ENCODE measurements at regions not wholly inside any gene's neighbourhood (a gene's known extent, or its start where the extent isn't known, plus 50 kb on each side); places are given as distances from the start of the nearest gene placed in this dataset.

DNA sequence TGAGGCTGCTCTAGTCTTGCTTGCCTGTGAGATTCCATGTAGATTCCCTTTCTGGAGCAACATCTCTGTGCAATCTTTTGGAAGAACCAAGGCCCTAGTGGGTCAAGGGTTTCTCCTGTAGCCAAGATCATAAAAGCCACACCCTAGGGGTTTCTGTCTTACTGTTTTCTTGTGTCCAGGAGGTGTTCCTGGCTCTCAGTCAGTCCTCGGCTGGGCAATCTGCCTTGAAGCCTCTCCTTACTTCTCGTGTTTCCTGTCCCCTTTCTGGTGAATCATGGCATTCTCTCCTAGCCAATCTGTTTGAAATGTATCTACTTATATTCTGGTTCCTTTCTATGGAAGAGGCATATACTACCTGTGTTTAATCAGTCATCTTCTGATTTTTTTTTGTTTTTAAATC is 484.8 kb upstream of the UBE2E3 start:
- no peak for DNase-seq (ENCODE audit: extremely low read depth, low read depth)

DNA sequence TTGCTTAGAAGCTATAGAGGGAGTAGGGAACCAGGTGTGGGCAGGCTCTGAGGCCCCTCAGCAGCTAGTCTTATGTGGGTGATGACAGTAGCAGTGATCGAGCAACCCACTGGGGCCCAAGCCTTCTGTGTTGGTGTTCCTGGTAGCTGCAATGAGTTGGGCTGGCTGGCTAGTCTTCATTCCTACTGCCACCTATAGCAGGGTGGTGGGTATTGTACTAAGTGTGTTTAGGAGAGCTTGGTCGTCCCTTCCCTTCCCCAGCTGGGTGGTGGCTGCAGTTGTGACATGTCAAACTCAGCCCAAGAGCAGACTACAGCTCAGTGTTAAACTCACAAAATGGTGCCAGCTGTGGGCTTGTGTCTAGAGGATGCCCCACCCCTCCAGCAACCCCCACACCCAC is 486.1 kb upstream of the UBE2E3 start:
- DNase-seq (ENCODE audit: extremely low read depth, low read depth): no peak

DNA sequence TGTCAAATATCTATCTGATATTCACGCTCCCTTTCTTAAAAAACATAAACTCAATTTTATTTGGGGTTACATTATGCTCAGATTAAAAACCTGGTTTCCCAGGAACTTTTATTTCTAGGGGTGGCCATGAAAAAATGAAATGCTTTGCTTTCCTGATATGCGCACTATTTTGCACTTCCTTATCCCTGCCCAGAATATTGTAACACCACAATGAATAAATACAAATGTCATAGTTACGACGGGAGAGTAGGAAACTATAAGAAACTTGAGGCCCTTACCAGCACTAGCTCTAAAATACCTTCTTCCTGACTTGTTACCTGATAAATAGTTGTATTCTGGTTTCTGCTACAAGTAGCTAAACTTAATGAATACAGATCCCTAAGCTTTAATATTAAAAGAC is 475.6 kb upstream of the CWC22 start:
- no peak for DNase-seq (ENCODE audit: extremely low read depth, low read depth)

DNA sequence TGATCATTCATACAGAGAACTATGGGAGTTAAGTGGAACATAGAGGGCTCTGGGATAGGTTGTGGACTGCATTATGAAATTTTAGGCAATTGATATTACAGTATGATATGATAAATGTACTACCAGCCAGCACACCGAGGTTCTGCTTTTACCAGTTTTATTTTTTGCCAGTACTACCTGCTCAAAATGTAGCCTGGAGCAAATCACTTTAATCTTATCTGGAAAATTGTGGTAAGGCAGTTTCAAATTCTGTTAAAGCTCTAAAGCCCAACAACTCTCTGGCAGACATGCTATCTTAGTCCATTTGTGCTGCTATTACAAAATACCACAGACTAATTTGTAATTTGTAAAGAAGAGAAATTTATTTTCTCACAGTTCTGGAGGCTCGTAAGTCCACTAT is 474.9 kb upstream of the CWC22 start:
- DNase-seq (ENCODE audit: extremely low read depth, low read depth): no peak

DNA sequence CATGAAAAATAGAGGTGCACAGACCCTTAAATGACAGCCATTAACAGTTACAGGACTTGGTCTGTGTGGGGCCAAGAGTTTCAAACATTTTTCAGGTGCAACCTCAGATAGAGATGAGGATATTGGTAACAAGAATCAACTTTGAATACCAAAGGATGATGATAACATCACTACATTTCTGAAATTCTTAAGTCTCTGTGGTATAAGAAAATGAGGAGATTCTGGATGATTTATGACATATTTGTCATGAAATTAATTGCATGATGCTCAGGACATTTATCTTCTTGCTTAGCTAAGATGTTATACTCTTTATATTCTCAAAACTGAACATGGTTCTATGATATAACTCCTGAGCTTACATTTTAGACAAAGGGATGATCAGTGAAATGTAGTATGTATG is 471.8 kb upstream of the CWC22 start:
- DNase-seq (ENCODE audit: extremely low read depth, low read depth): no peak

DNA sequence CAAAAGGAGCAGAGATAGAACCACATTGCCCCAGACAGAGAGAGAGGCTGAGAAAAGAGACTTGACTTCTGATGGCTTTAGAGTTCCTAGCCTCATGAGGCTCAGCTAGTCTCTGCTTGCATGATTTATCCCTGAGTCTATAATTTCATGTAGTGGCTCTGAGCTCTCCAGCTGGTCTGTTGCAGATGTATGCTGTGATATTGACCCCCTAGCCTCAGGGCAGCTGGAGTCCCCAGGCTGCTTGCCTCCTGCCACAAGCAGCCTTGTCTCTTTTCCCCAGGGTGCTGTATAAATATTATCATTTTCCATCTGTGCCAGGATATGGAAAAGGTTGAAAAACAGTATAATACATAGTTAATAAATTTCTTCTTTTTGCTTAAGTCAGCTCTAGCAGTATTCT is 467.6 kb upstream of the CWC22 start:
- no peak for DNase-seq (ENCODE audit: extremely low read depth, low read depth)

- no peak for DNase-seq (ENCODE audit: extremely low read depth, low read depth)
Observed at GRCh38 chr2:180473456-180473855, 466.4 kb upstream of the CWC22 start.

- no peak for DNase-seq (ENCODE audit: extremely low read depth, low read depth)
Observed at GRCh38 chr2:180472133-180472532, 465.0 kb upstream of the CWC22 start.

DNA sequence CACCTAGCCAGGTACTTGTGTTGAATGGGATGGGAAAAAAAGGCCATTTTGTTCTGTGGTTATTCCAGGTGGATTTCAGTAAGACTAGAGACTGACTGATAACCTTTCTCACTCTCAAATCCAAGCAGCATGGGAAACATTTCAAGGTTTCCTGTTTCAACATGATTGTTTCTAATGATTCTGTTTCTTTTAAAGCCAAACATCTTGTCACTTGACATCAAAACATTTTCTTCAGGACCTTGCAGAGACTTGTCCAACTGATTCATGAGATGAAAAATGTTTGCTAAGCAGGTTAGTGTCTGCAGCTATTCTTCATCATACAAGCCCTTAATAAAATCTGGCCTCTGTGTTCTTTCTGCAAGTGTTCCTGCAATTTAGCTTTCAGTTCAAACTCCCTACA is 456.5 kb upstream of the CWC22 start:
- DNase-seq (ENCODE audit: extremely low read depth, low read depth): no peak

GRCh38 chr2:180461761-180462160 is 454.7 kb upstream of the CWC22 start:
- no peak for DNase-seq (ENCODE audit: extremely low read depth, low read depth)

DNA sequence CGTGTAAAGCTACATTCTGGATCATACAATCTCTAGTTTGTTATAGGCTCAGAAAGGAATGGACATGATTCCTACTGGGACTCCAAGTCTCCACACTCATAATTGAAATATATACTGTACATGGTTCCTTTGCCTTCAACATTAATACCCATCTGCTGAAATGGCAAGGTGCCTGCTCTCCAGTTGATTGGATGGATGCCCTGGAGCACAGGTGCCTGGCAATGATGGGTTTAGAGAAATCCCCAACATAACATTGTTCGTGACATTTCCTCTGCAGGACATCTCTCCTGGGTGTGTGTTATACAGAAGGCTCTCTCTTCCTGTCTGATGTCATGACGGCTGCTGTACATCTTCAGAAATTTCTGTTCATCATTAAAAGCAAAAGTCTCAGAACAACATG is 449.7 kb upstream of the CWC22 start:
- no peak for DNase-seq (ENCODE audit: extremely low read depth, low read depth)

DNA sequence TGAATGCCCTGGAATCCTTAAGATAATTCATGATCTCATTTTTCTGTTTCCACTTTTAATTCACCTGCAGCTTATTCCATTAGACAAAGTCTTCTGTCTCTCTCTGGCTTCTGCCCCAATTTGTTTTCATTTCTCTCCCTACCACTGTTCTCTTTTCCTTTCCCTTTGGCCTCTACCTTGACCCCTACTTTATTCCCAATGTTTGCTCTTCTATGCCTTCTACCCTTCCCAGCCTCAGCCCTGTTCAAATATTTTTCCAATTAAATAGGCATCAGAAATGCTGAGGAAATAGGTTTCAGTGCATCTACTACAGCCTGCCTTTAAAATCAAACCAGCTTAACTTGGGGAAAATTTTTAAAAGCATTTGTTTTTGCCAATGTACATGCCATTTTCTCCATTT is 443.7 kb upstream of the CWC22 start:
- no peak for DNase-seq (ENCODE audit: extremely low read depth, low read depth)

GRCh38 chr2:180449171-180449915 is 442.2 kb upstream of the CWC22 start:
- DNase-seq (ENCODE audit: extremely low read depth, low read depth): no peak

- no peak for DNase-seq (ENCODE audit: extremely low read depth, low read depth)
Observed at GRCh38 chr2:180446492-180446891, 439.4 kb upstream of the CWC22 start.

DNA sequence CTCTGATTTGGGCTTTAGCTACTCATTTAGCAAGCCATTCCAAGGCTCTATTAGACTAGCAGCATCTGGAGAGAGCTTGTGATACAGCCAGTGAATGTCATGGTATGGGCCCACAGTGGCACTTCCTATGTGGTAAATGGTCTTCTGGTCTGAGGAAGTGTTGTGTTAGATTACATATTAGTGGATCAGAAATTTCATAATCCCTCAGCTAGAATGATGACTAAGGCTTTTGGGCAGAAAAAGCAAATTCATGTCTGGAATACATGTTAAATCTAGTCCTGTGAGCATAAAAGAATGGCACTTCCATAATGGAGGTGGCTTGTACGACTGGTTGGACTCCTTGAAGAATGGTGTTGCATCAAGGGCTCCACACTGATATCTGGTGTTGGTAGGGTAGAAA is 436.8 kb upstream of the CWC22 start:
- DNase-seq (ENCODE audit: extremely low read depth, low read depth): no peak

- no peak for DNase-seq (ENCODE audit: extremely low read depth, low read depth)
Observed at GRCh38 chr2:180442860-180443644, 436.0 kb upstream of the CWC22 start.

GRCh38 chr2:180419212-180419611 is 412.1 kb upstream of the CWC22 start:
- DNase-seq (ENCODE audit: extremely low read depth, low read depth): no peak

GRCh38 chr2:180416627-180417026 is 409.5 kb upstream of the CWC22 start:
- no peak for DNase-seq (ENCODE audit: extremely low read depth, low read depth)

GRCh38 chr2:180413336-180413735 is 406.2 kb upstream of the CWC22 start:
- no peak for DNase-seq (ENCODE audit: extremely low read depth, low read depth)

DNA sequence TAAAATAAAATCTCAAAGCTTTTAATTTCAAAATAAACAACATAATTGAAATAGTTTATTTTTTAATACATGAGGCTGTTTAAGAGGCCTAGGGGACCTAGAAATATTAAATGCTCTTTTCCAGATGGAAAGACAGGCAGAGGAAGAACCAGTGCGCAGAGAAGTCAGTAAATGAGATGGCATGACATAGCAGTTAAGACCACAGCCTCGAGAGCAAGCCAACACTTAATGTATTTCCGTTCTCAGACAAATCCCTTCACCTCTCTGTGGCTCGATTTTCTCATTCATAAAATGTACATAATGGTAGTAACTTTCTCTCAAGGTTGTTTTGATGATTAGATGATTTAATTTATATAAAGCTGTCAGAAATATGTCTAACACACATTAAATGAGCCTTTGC is 405.1 kb upstream of the CWC22 start:
- DNase-seq (ENCODE audit: extremely low read depth, low read depth): no peak

- DNase-seq (ENCODE audit: extremely low read depth, low read depth): no peak
Observed at GRCh38 chr2:180411661-180412060, 404.6 kb upstream of the CWC22 start.

GRCh38 chr2:180406687-180407086 is 399.6 kb upstream of the CWC22 start:
- DNase-seq (ENCODE audit: extremely low read depth, low read depth): no peak

Measured in NCI-H460 (cell line).